Keratinocyte (primary cell): ENCODE measurements at regions not wholly inside any gene's neighbourhood (a gene's known extent, or its start where the extent isn't known, plus 50 kb on each side); places are given as distances from the start of the nearest gene placed in this dataset.

Experiments used
- EZH2 ChIP-seq: IDR thresholded peaks from one replicate; pipeline ENCODE4 v1.6.1; 2012; ENCODE audit warnings: inconsistent platforms, mild to moderate bottlenecking, low read length, moderate library complexity
- TF ChIP-seq, protein P1 (sequence below), 3 experiments: IDR thresholded peaks in 1 of 3; conservative IDR thresholded peaks in 1 of 3; optimal IDR thresholded peaks in 1 of 3; 2 replicates in 2 of 3; 3 replicates in 1 of 3; pipeline versions ENCODE3 to v1.5.1; 2011; ENCODE audit warnings: low read length in 3 of 3, mild to moderate bottlenecking in 3 of 3, moderate library complexity in 2 of 3, control low read depth in 1 of 3, inconsistent platforms in 1 of 3; ENCODE audit not compliant: insufficient read depth in 2 of 3; ENCODE audit errors: extremely low read depth in 1 of 3

DNA sequence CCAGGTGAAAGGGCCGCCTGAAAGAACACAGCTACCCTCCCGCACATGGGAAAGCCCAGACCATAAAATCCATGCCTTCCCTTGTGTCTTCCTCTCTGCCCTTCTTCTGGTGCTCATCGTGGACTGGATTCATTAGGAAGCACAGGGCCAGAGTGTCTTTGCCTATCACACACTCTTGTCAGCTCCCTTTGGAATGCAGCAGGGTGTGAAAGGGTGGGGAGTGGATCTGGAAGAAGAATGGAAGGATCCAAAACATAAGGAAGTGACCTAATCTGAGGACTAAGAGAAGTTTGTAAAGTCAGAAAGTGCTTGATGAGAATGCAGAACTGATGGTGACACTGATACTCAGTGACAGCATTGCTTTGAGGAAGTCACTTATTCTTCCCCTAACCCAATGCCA is 1147.3 kb upstream of the GOT2 start:
- TF ChIP-seq, protein P1, sequence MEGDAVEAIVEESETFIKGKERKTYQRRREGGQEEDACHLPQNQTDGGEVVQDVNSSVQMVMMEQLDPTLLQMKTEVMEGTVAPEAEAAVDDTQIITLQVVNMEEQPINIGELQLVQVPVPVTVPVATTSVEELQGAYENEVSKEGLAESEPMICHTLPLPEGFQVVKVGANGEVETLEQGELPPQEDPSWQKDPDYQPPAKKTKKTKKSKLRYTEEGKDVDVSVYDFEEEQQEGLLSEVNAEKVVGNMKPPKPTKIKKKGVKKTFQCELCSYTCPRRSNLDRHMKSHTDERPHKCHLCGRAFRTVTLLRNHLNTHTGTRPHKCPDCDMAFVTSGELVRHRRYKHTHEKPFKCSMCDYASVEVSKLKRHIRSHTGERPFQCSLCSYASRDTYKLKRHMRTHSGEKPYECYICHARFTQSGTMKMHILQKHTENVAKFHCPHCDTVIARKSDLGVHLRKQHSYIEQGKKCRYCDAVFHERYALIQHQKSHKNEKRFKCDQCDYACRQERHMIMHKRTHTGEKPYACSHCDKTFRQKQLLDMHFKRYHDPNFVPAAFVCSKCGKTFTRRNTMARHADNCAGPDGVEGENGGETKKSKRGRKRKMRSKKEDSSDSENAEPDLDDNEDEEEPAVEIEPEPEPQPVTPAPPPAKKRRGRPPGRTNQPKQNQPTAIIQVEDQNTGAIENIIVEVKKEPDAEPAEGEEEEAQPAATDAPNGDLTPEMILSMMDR (optimal IDR thresholded peaks at IDR 0.05 in 1 of 3, IDR thresholded peaks at IDR 0.05 in 1 of 3, conservative IDR thresholded peaks at IDR 0.05 in 1 of 3; ENCODE audit: extremely low read depth in 1 of 3, insufficient read depth in 2 of 3, low read length in 3 of 3) = no peak
- no peak for TF ChIP-seq EZH2
